HEK293 (cell line): ENCODE measurements at regions not wholly inside any gene's neighbourhood (a gene's known extent, or its start where the extent isn't known, plus 50 kb on each side); places are given as distances from the start of the nearest gene placed in this dataset.

Source experiments
- CTCF ChIA-PET: fragments of 350-600 bp; formaldehyde crosslinking; extraction: SDS; loops from one replicate; lab custom pipeline; 2021; ENCODE audit warnings: antibody characterized with exemption; lab: Yijun Ruan, JAX
- POLR2A ChIA-PET: fragments of 300-600 bp; formaldehyde crosslinking; extraction: SDS; loops from one replicate; lab custom pipeline; 2020; ENCODE audit warnings: antibody characterized with exemption, inconsistent platforms; lab: Yijun Ruan, JAX
- H3K27ac ChIP-seq: fragments of 200-500 bp; sonication (Bioruptor generic); 2 replicates; pipeline ENCODE4 v1.5.1; 2014; ENCODE audit warnings: low read depth, low read length, control low read depth, inconsistent platforms; ENCODE audit errors: extremely low read depth
- H3K36me3 ChIP-seq, 2 experiments: fragments of 200-500 bp in 1 of 2; sonication (Bioruptor generic) in 1 of 2; 1 replicate in 1 of 2; 2 replicates in 1 of 2; pipeline ENCODE4 v1.5.1; 2014 to 2017; ENCODE audit warnings: inconsistent platforms in 2 of 2, low read length in 2 of 2; ENCODE audit not compliant: control insufficient read depth in 2 of 2, insufficient read depth in 1 of 2
- H3K4me1 ChIP-seq: fragments of 200-500 bp; sonication (Bioruptor generic); 2 replicates; pipeline ENCODE4 v1.5.1; 2014; ENCODE audit warnings: mild to moderate bottlenecking, low read length, inconsistent platforms; ENCODE audit not compliant: control insufficient read depth, insufficient read depth
- H3K4me3 ChIP-seq: 2 replicates; pipeline ENCODE4 v1.5.1; 2011; ENCODE audit warnings: low read depth, mild to moderate bottlenecking, control low read depth, low read length, moderate library complexity
- H3K9me3 ChIP-seq: fragments of 200-500 bp; sonication (Bioruptor generic); 2 replicates; pipeline ENCODE4 v1.5.1; 2014; ENCODE audit warnings: low read depth, low read length, inconsistent platforms; ENCODE audit not compliant: control insufficient read depth, insufficient read depth
- KLF9 ChIP-seq: fragments of 450-650 bp; formaldehyde crosslinking; IDR thresholded peaks from 2 replicates; pipeline ENCODE4 v1.5.1; 2016; ENCODE audit warnings: missing biosample characterization, missing genetic modification characterization, low read depth
- RBAK ChIP-seq: fragments of 450-650 bp; formaldehyde crosslinking; IDR thresholded peaks from 2 replicates; pipeline ENCODE4 v1.5.1; 2016; ENCODE audit warnings: missing biosample characterization, missing genetic modification characterization
- SCRT2 ChIP-seq: fragments of 450-650 bp; formaldehyde crosslinking; IDR thresholded peaks from 2 replicates; pipeline ENCODE4 v1.5.1; 2016; ENCODE audit warnings: missing biosample characterization, missing genetic modification characterization
- SP7 ChIP-seq: fragments of 450-650 bp; formaldehyde crosslinking; IDR thresholded peaks from 2 replicates; pipeline ENCODE4 v1.5.1; 2016; ENCODE audit warnings: missing biosample characterization, missing genetic modification characterization
- TRIM28 ChIP-seq: IDR thresholded peaks from 2 replicates; pipeline ENCODE4 v1.6.1; 2011; ENCODE audit warnings: low read length, control low read depth, borderline replicate concordance
- ZFP3 ChIP-seq: fragments of 450-650 bp; formaldehyde crosslinking; IDR thresholded peaks from 2 replicates; pipeline ENCODE4 v1.5.1; 2016; ENCODE audit warnings: low read depth, missing biosample characterization, missing genetic modification characterization
- ZNF132 ChIP-seq: fragments of 450-650 bp; formaldehyde crosslinking; IDR thresholded peaks from 2 replicates; pipeline ENCODE4 v1.5.1; 2017; ENCODE audit warnings: missing biosample characterization, missing genetic modification characterization, borderline replicate concordance
- ZNF140 ChIP-seq: fragments of 450-650 bp; formaldehyde crosslinking; IDR thresholded peaks from 2 replicates; pipeline ENCODE4 v1.5.1; 2016; ENCODE audit warnings: missing biosample characterization, missing genetic modification characterization
- ZNF174 ChIP-seq: fragments of 450-650 bp; formaldehyde crosslinking; IDR thresholded peaks from 2 replicates; pipeline ENCODE4 v1.5.0; 2017; ENCODE audit warnings: missing biosample characterization, mild to moderate bottlenecking, missing genetic modification characterization
- ZNF2 ChIP-seq: fragments of 450-650 bp; formaldehyde crosslinking; IDR thresholded peaks from 2 replicates; pipeline ENCODE4 v1.5.1; 2016; ENCODE audit warnings: missing biosample characterization, missing genetic modification characterization
- ZNF394 ChIP-seq: fragments of 450-650 bp; formaldehyde crosslinking; IDR thresholded peaks from 2 replicates; pipeline ENCODE4 v1.5.1; 2016; ENCODE audit warnings: missing biosample characterization, missing genetic modification characterization, mild to moderate bottlenecking, moderate library complexity, borderline replicate concordance
- ZNF530 ChIP-seq: fragments of 450-650 bp; formaldehyde crosslinking; IDR thresholded peaks from 2 replicates; pipeline ENCODE4 v1.5.1; 2016; ENCODE audit warnings: low read depth, missing biosample characterization, missing genetic modification characterization
- ZNF561 ChIP-seq: fragments of 450-650 bp; IDR thresholded peaks from 2 replicates; pipeline ENCODE4 v1.5.1; 2018; ENCODE audit warnings: missing biosample characterization, missing genetic modification characterization, borderline replicate concordance
- ZNF600 ChIP-seq: fragments of 450-650 bp; formaldehyde crosslinking; IDR thresholded peaks from 2 replicates; pipeline ENCODE4 v1.5.1; 2016; ENCODE audit warnings: missing biosample characterization, missing genetic modification characterization
- ZNF623 ChIP-seq: fragments of 450-650 bp; formaldehyde crosslinking; IDR thresholded peaks from 2 replicates; pipeline ENCODE4 v1.5.1; 2016; ENCODE audit warnings: missing biosample characterization, missing genetic modification characterization
- ZNF658 ChIP-seq: fragments of 450-650 bp; formaldehyde crosslinking; IDR thresholded peaks from 2 replicates; pipeline ENCODE4; 2016; ENCODE audit warnings: missing biosample characterization, missing genetic modification characterization
- ZNF791 ChIP-seq: fragments of 450-650 bp; formaldehyde crosslinking; IDR thresholded peaks from 2 replicates; pipeline ENCODE4 v1.5.1; 2016; ENCODE audit warnings: missing biosample characterization, missing genetic modification characterization
- TF ChIP-seq, protein P1 (sequence below): fragments of 450-650 bp; formaldehyde crosslinking; IDR thresholded peaks from 2 replicates; pipeline ENCODE4 v1.5.0; 2017; ENCODE audit warnings: missing biosample characterization, missing genetic modification characterization, borderline replicate concordance
- TF ChIP-seq, protein P2 (sequence below): fragments of 450-650 bp; formaldehyde crosslinking; IDR thresholded peaks from 2 replicates; pipeline ENCODE4 v1.5.1; 2016; ENCODE audit warnings: missing biosample characterization, missing genetic modification characterization
- TF ChIP-seq, protein P3 (sequence below): fragments of 450-650 bp; formaldehyde crosslinking; IDR thresholded peaks from 2 replicates; pipeline ENCODE4 v1.5.1; 2016; ENCODE audit warnings: missing biosample characterization, missing genetic modification characterization
- TF ChIP-seq, protein P4 (sequence below): fragments of 450-650 bp; formaldehyde crosslinking; IDR thresholded peaks from 2 replicates; pipeline ENCODE4 v1.5.1; 2016; ENCODE audit warnings: missing biosample characterization, missing genetic modification characterization
- TF ChIP-seq, protein P5 (sequence below): fragments of 450-650 bp; IDR thresholded peaks from 2 replicates; pipeline ENCODE4 v1.5.1; 2018; ENCODE audit warnings: missing biosample characterization, missing genetic modification characterization

DNA sequence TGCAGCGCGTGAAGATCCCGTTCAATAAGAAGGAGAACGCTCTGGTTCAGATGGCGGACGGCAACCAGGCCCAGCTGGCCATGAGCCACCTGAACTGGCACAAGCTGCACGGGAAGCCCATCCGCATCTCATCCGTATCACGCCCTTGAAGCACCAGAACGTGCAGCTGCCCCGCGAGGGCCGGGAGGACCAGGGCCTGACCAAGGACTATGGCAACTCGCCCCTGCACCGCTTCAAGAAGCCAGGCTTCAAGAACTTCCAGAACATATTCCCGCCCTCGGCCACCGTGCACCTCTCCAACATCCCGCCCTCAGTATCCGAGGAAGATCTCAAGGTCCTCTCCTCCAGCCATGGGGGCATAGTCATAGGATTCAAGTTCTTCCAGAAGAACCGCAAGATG, 131.9 kb upstream of the FUT8 start (continued):
- TF ChIP-seq, protein P1, sequence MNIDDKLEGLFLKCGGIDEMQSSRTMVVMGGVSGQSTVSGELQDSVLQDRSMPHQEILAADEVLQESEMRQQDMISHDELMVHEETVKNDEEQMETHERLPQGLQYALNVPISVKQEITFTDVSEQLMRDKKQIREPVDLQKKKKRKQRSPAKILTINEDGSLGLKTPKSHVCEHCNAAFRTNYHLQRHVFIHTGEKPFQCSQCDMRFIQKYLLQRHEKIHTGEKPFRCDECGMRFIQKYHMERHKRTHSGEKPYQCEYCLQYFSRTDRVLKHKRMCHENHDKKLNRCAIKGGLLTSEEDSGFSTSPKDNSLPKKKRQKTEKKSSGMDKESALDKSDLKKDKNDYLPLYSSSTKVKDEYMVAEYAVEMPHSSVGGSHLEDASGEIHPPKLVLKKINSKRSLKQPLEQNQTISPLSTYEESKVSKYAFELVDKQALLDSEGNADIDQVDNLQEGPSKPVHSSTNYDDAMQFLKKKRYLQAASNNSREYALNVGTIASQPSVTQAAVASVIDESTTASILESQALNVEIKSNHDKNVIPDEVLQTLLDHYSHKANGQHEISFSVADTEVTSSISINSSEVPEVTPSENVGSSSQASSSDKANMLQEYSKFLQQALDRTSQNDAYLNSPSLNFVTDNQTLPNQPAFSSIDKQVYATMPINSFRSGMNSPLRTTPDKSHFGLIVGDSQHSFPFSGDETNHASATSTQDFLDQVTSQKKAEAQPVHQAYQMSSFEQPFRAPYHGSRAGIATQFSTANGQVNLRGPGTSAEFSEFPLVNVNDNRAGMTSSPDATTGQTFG (tag by site-specific recombination) = no peak
- TF ChIP-seq ZNF394 (tag by site-specific recombination) (no peak), ZNF791 (tag by site-specific recombination) (no peak), ZNF2 (no peak), RBAK (no peak)

DNA sequence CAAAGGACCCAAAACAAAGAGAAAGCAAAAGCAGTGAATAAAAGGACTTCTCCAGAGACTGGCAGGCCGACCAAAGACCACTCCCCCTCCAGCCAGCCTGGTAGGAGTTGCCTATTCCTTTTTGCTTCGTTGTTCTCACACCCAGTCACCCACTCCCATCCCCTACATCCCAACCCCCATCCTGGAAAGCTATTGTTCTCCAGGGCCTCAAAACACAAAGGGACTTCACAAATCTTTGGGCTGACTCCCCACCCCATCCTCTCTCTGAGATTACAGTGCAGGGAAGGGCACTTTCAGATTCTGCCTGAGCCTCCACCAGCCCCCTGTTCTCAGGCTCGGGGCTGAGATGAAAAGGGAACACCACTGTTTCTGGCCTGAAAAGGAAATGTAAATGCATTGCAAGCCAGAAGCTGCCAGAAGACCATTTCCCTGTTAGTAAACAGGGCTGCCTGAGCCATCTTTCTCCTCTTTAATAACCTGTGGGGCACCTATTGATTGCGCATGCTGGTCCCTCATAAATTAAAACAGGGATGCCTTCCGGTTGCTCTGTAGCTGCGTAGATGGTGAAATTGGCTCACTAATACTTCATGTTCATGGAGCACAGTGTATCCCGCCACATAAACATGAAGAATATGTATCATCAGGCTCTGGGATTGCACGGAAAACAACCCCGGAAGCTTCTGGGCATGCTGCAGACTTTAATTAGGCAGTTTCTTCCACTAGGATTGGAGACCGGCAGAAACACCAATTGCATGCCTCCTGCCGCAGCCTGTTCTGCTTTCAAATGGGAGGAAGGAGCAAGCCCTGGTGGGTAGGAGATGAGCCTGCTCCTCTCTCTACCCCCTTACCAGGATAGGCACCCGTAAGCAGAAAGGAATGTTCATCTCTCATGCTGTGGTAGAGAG, 130.3 kb upstream of the FUT8 start:
- CTCF ChIA-PET = interaction anchor here (0.6 to 0.9 kb wide), 3 partner anchors 13 to 222 kb away, joined by 3 to 5 read pairs (median 3); no protein-coding TSS in a partner anchor
- POLR2A ChIA-PET = no interaction called here
- no peak for TF ChIP-seq SCRT2 (tag by site-specific recombination)
- TF ChIP-seq ZNF561 (tag by site-specific recombination) = no peak
- no peak for TF ChIP-seq ZNF658 (tag by site-specific recombination)
- no peak for TF ChIP-seq ZNF791 (tag by site-specific recombination)
- no peak for TF ChIP-seq ZNF132 (tag by site-specific recombination)
- TF ChIP-seq ZNF174 (tag by site-specific recombination) = no peak
- TF ChIP-seq ZFP3 (tag by site-specific recombination) = no peak
- no peak for TF ChIP-seq TRIM28
- no peak for TF ChIP-seq ZNF623 (tag by site-specific recombination)
- TF ChIP-seq, protein P2, sequence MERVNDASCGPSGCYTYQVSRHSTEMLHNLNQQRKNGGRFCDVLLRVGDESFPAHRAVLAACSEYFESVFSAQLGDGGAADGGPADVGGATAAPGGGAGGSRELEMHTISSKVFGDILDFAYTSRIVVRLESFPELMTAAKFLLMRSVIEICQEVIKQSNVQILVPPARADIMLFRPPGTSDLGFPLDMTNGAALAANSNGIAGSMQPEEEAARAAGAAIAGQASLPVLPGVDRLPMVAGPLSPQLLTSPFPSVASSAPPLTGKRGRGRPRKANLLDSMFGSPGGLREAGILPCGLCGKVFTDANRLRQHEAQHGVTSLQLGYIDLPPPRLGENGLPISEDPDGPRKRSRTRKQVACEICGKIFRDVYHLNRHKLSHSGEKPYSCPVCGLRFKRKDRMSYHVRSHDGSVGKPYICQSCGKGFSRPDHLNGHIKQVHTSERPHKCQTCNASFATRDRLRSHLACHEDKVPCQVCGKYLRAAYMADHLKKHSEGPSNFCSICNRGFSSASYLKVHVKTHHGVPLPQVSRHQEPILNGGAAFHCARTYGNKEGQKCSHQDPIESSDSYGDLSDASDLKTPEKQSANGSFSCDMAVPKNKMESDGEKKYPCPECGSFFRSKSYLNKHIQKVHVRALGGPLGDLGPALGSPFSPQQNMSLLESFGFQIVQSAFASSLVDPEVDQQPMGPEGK (tag by site-specific recombination) = no peak
- TF ChIP-seq, protein P3, sequence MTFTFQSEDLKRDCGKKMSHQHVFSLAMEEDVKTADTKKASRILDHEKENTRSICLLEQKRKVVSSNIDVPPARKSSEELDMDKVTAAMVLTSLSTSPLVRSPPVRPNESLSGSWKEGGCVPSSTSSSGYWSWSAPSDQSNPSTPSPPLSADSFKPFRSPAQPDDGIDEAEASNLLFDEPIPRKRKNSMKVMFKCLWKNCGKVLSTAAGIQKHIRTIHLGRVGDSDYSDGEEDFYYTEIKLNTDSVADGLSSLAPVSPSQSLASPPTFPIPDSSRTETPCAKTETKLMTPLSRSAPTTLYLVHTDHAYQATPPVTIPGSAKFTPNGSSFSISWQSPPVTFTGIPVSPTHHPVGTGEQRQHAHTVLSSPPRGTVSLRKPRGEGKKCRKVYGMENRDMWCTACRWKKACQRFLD (tag by site-specific recombination) = no peak
- TF ChIP-seq, protein P4, sequence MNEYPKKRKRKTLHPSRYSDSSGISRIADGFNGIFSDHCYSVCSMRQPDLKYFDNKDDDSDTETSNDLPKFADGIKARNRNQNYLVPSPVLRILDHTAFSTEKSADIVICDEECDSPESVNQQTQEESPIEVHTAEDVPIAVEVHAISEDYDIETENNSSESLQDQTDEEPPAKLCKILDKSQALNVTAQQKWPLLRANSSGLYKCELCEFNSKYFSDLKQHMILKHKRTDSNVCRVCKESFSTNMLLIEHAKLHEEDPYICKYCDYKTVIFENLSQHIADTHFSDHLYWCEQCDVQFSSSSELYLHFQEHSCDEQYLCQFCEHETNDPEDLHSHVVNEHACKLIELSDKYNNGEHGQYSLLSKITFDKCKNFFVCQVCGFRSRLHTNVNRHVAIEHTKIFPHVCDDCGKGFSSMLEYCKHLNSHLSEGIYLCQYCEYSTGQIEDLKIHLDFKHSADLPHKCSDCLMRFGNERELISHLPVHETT (tag by site-specific recombination) = no peak
- TF ChIP-seq SP7 (tag by site-specific recombination) = no peak
- TF ChIP-seq KLF9 (tag by site-specific recombination) = no peak
- TF ChIP-seq ZNF140 (tag by site-specific recombination) = no peak
- TF ChIP-seq, protein P5, sequence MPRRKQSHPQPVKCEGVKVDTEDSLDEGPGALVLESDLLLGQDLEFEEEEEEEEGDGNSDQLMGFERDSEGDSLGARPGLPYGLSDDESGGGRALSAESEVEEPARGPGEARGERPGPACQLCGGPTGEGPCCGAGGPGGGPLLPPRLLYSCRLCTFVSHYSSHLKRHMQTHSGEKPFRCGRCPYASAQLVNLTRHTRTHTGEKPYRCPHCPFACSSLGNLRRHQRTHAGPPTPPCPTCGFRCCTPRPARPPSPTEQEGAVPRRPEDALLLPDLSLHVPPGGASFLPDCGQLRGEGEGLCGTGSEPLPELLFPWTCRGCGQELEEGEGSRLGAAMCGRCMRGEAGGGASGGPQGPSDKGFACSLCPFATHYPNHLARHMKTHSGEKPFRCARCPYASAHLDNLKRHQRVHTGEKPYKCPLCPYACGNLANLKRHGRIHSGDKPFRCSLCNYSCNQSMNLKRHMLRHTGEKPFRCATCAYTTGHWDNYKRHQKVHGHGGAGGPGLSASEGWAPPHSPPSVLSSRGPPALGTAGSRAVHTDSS (tag by site-specific recombination) = no peak
- TF ChIP-seq ZNF530 (tag by site-specific recombination) = no peak
- TF ChIP-seq ZNF600 (tag by site-specific recombination) = no peak
- no peak for TF ChIP-seq RBAK
- H3K4me3 ChIP-seq = no peak overlapping the region
- no peaks in the 10 kb centered on the region for H3K4me1 ChIP-seq
- H3K36me3 ChIP-seq = no peaks in the 10 kb centered on the region
- no peak overlapping the region for H3K27ac ChIP-seq
- no peaks in the 10 kb centered on the region for H3K9me3 ChIP-seq
